Activated CD4-positive, alpha-beta T cell treated with anti-CD3 and anti-CD28 coated beads, Interleukin-2, Interleukin-6, amounts not matched to agents 100 ng/mL and 50 ng/mL, durations not matched to agents 16 hours and 8 hours (primary cell): ENCODE measurements at regions not wholly inside any gene's neighbourhood (a gene's known extent, or its start where the extent isn't known, plus 50 kb on each side); places are given as distances from the start of the nearest gene placed in this dataset.
A peak's percentile ranks its signal among the peaks of the same experiment; 100 is the strongest.
"Not testable (repeated sequence)": the region's sequence is repeated elsewhere in the genome, so short reads cannot be mapped to it uniquely, and the experiment has no call there.

Experiments used
- DNase-seq: peaks from one replicate; pipeline ENCODE4 v3.0.0-alpha.2; 2020

DNA sequence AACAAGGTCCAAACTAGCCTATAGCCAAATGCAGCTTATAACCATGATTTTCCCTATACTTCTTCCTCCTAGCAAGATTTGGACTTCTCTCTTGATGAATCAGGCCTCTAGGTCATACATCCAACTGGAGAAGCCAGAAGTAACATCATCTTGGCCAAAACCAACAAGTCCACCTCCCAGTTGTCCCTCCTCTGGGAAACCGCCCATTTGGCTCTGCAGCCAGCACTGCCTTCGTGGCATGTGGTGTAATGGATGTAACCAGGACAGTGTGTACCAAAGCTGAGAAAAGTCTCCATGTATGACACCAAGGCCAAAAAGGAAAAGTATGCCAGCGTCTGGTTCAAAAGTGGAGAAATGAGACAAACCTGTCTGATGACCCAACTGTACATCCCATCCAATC is 59.3 kb upstream of the VASH1 start:
- DNase-seq = no peak

DNA sequence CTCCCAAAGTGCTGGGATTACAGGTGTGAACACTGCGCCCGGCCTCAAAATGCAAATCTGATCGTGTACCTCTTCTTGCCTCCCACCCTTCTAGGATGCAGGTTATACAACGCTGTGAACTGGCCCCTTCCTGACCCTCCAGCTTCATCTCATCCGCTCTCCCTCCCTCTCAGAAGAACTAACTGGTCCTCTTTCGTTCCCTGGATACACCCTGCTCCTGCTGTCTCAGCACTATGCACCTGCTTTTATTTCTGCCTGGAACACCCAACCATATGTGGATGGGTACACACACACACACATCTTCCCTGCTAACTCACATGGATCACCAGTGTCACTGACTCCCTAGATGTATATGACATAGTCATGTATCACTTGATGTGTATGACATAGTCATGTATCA is 56.1 kb upstream of the VASH1 start:
- no peak for DNase-seq

DNA sequence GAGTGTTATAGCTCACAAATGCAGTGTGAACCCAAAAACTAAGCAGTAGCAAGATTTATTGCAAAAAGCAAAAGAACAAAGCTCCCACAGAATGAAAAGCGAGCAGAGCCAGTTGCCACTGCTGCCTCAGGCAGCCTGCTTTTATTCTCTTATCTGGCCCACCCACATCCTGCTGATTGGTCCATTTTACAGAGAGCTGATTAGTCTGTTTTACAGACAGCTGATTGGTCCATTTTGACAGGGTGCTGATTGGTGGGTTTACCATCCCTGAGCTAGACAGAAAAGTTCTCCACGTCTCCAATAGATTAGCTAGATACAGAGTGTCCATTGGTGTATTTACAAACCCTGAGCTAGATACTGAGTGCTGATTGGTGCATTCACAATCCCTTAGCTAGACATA is 55.1 kb upstream of the VASH1 start:
- DNase-seq = not testable (repeated sequence)

DNA sequence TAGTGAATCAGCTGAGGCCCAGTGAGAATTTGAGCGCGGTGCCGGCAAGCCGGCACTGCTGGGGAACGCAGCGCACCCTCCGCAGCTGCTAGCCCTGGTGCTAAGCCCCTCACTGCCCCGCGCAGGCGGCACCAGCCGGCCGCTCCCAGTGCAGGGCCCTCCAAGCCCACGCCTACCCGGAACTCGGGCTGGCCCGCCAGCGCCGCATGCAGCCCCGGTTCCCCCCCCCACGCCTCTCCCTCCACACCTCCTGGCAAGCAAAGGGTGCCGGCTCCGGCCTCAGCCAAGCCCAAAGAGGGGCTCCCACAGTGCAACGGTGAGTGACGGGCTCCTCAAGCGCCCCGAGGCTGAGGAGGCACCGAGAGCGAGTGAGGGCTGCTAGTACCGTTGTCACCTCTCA is 54.5 kb upstream of the VASH1 start:
- no peak for DNase-seq

DNA sequence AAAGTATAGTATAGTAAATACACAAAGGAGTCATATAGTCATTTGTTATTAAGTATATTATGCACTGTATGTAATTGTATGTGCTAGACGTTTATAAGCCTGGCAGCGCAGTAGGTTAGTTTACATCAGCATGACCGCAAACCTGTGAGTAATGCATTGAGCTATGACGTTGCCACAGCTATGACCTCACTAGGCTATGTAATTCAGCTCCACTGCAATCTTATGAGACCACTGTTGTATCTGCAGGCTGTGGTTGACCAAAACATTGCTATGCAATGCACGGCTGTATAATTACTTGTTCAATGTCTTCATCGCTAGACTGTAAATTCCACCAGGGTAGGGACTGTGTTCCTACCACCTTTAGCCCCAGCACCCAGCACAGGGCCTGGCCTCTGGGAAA is 53.2 kb upstream of the VASH1 start:
- DNase-seq = no peak

DNA sequence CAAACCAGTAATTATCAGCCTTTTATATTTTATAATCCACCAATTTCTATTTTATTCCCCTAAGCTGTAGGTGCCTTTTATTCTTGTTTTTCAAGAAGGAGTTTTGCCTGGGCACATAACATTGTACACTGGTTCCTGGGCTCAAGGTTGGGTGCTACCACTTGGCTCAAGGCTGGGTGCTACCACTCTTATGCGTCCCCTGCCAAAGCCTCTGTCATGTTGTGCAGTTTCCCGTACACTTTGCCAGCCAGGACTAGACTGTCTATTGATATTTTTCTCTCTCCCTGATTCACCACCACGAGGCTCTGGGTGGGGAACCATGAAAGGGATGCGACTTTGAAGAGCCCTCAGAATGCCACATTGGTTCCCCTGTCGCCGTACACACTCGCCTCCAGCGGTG is 52.5 kb upstream of the VASH1 start:
- no peak for DNase-seq

DNA sequence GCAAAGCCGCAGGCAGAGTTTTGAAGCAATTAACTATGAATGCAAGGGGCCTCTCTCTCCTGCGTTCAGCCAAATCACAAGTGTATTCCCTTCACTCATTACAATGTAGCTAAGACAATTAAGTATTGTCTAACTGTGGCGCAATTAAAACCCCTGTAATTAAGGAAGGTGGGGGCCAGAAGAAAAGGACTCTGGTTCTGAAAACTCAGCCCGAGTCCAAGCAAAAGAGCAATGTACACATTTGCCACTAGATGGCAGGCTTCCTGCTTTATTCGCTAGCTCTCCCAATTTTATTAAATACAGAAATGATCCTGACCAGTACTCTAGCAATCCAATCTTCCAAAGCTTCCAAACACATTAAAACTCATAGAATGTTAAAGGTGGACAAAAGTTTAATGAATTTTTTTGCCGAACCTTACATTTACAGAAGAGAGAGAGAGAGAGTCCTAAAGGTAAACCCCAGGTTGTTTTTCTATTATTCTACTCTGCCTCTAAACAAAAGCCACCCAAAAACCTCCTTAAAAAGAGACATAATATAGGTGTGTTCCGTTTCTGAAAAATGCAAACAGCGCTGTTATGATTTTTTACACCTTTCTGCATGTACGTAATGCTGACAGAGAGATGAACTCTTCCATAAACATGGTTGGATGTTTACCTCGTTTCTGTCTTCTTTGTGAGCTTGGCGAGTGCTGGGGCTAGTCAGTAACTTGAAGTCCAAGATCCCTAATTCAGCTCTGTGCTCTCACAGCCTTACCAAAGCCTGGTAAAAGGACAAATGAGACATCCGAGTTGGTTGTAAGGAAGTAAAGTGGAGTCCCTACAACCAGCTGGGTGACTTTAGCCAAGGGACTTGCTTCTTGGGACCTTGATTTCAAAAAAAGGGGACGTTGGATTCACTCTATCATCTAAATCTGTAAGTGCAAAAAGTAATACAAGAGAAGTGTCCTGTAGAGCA is 50.9 kb upstream of the VASH1 start:
- peak; percentile 29 for DNase-seq
